K562 (cell line): ENCODE measurements at regions not wholly inside any gene's neighbourhood (a gene's known extent, or its start where the extent isn't known, plus 50 kb on each side); places are given as distances from the start of the nearest gene placed in this dataset.
A peak's percentile ranks its signal among the peaks of the same experiment; 100 is the strongest.

Experiments used
- ATAC-seq: fragments of 200-7000 bp; cut with Tn5 transposase; 3 replicates; pipeline ENCODE4 v1.9.1; 2020; ENCODE audit warnings: moderate library complexity
- BruUV-seq: library from RNA; stranded (reverse); fragments of 400-500 nt; replicated peaks from 2 replicates; lab custom pipeline; 2021; lab: Mats Ljungman, UMichigan
- CTCF ChIA-PET: fragments of 300-600 bp; formaldehyde crosslinking; extraction: SDS; loops from one replicate; lab custom pipeline; 2021; ENCODE audit warnings: low intra/inter-chr PET ratio; lab: Yijun Ruan, JAX
- POLR2A ChIA-PET: fragments of 300-600, 350-650 bp; sonication (Branson Sonifier 250); formaldehyde crosslinking; extraction: SDS; loops from one replicate; lab custom pipeline; 2021; ENCODE audit warnings: antibody characterized with exemption, inconsistent platforms; lab: Yijun Ruan, JAX
- DNase-seq, 4 experiments: peaks; one replicate each; pipeline versions ENCODE4 v3.0.0 to v3.0.0-alpha.2; 2011 to 2018; ENCODE audit warnings: low spot score in 3 of 4, mixed read lengths in 3 of 4; ENCODE audit errors: extremely low read depth in 1 of 4
- FAIRE-seq: peaks from 2 replicates; lab custom pipeline; 2011; peaks lifted over from hg19 to GRCh38; lab: Jason Lieb, UNC
- H2AFZ ChIP-seq: 2 replicates; pipeline ENCODE4 v1.6.0; 2011; ENCODE audit warnings: low read depth, low read length, control low read depth, inconsistent platforms
- H3K27ac ChIP-seq: fragments of 200-600 bp; 3 replicates; pipeline ENCODE4 v1.8.0; 2011; ENCODE audit warnings: low read depth, mild to moderate bottlenecking, control low read depth, inconsistent platforms, low read length, moderate library complexity, mixed read lengths; ENCODE audit errors: extremely low read depth
- H3K27me3 ChIP-seq, 2 experiments: fragments of 300-600 bp in 1 of 2; 2 replicates in 1 of 2; 3 replicates in 1 of 2; pipeline versions ENCODE4 v1.6.0 to v1.8.0; 2011; ENCODE audit warnings: inconsistent platforms in 2 of 2, low read length in 2 of 2, mild to moderate bottlenecking in 1 of 2, mixed read lengths in 1 of 2, moderate library complexity in 1 of 2; ENCODE audit not compliant: control insufficient read depth in 2 of 2, insufficient read depth in 2 of 2
- H3K36me3 ChIP-seq: fragments of 300-600 bp; 3 replicates; pipeline ENCODE4 v1.8.0; 2011; ENCODE audit warnings: mild to moderate bottlenecking, low read length, inconsistent platforms; ENCODE audit not compliant: control insufficient read depth, insufficient read depth
- H3K4me1 ChIP-seq, 2 experiments: fragments of 200-600 bp in 1 of 2; replicated peaks in 1 of 2; 2 replicates in 1 of 2; 3 replicates in 1 of 2; pipeline versions ENCODE4 v1.5.1 to v1.8.0; 2011; ENCODE audit warnings: inconsistent platforms in 2 of 2, low read length in 2 of 2, mild to moderate bottlenecking in 1 of 2, mixed read lengths in 1 of 2, moderate library complexity in 1 of 2; ENCODE audit not compliant: control insufficient read depth in 2 of 2, insufficient read depth in 2 of 2
- H3K4me2 ChIP-seq: 2 replicates; pipeline ENCODE4 v1.6.1; 2011; ENCODE audit warnings: low read length, control low read depth, inconsistent platforms, mixed read lengths; ENCODE audit not compliant: insufficient read depth
- H3K4me3 ChIP-seq: fragments of 200-600 bp; sonication (generic), shearing (Covaris generic); 2 replicates; pipeline ENCODE4 v1.5.1; 2016; ENCODE audit warnings: control low read depth, inconsistent platforms
- H3K79me2 ChIP-seq: fragments of 200-600 bp; 3 replicates; pipeline ENCODE4 v1.8.0; 2011; ENCODE audit warnings: low read length, inconsistent platforms; ENCODE audit not compliant: control insufficient read depth, insufficient read depth
- H3K9ac ChIP-seq, 2 experiments: 2 replicates each; pipeline versions ENCODE4 v1.6.0 to v1.6.1; 2011; ENCODE audit warnings: low read depth in 2 of 2, low read length in 2 of 2, control low read depth in 1 of 2, inconsistent platforms in 1 of 2, mild to moderate bottlenecking in 1 of 2, mixed read lengths in 1 of 2; ENCODE audit not compliant: insufficient read depth in 1 of 2
- H3K9me1 ChIP-seq: one replicate; pipeline ENCODE4 v1.6.0; 2011; ENCODE audit warnings: inconsistent platforms, mild to moderate bottlenecking, low read length, moderate library complexity; ENCODE audit not compliant: control insufficient read depth, insufficient read depth
- H3K9me3 ChIP-seq: replicated peaks from 2 replicates; pipeline ENCODE4 v1.5.1; 2011; ENCODE audit warnings: low read depth, low read length, inconsistent platforms; ENCODE audit not compliant: control insufficient read depth, insufficient read depth
- H4K20me1 ChIP-seq: replicated peaks from 2 replicates; pipeline ENCODE4 v1.6.1; 2011; ENCODE audit warnings: low read length, inconsistent platforms, mixed read lengths; ENCODE audit not compliant: control insufficient read depth, insufficient read depth
- ZKSCAN1 ChIP-seq: fragments of 150-350 bp; IDR thresholded peaks from 2 replicates; pipeline ENCODE4 v1.6.1; 2016; ENCODE audit warnings: low read depth, low read length
- ZSCAN29 ChIP-seq: fragments of 450-650 bp; IDR thresholded peaks from 2 replicates; pipeline ENCODE4 v1.6.1; 2017
- WGBS: fragments of 100-300 bp; shearing (Covaris generic); methylation state at CpG from one replicate; pipeline ENCODE4 v1.1.6; 2016; ENCODE audit warnings: low coverage, mixed read lengths; ENCODE audit not compliant: insufficient coverage; ENCODE audit errors: missing lambda C conversion rate; 5-methylcytosine and 5-hydroxymethylcytosine counted together
- in situ Hi-C: fragments of 300-500 bp; cut with MboI; formaldehyde crosslinking; loops from 4 replicates; pipeline ENCODE4 v1.15.0; 2018; ENCODE audit warnings: inconsistent platforms, mixed read lengths
- intact Hi-C: fragments of 100-400 bp; cut with micrococcal nuclease; formaldehyde crosslinking; loops from 2 replicates; pipeline ENCODE4 v1.14.2; 2022
- TF ChIP-seq, protein P1 (sequence below): fragments of 250-450 bp; sonication (Bioruptor Pico); IDR thresholded peaks from 2 replicates; pipeline ENCODE4 v1.9.0; 2021; ENCODE audit warnings: mild to moderate bottlenecking, inconsistent platforms
- TF ChIP-seq, protein P2 (sequence below): fragments of 450-650 bp; formaldehyde crosslinking; IDR thresholded peaks from 2 replicates; pipeline ENCODE4 v1.4.0; 2022; ENCODE audit warnings: missing genetic modification characterization
- TF ChIP-seq, protein P3 (sequence below): fragments of 200-400 bp; formaldehyde crosslinking; IDR thresholded peaks from 2 replicates; pipeline ENCODE4 v1.6.1; 2017; ENCODE audit warnings: mild to moderate bottlenecking, low read depth, low read length, moderate library complexity

DNA sequence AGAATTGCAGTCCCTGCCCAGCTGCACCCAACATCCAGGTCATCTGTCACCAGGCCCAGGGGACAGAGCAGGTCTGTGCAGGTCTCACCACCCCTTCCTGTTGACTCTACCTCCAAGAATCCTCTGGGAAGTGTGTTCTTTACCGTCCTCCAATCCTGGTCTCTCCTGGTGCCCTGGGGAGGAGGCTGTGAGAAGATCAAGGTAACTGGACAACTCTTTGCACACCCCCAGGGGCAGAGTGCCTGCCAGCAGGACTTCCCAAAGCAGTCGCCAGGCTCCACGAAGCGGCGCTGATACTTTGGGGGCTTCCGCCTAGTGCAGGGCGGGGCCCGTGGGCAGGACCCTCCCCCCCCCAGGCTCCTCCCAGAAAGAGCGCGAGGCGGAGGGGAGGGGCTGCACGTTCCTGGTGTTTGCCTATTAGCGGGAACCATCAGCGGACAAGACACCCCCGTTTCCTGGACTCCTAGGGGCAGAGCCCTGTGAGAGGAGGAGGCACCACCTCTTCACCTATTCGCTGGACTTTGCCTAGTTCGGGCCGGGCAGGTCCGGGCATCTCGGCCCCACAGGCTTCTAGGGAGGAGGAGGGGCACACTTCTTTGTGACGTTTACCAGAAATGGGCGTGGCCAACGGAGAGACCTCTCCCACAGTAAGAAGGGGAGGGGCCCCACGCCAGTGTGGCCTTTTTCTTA is 918.0 kb downstream of the AACS start (continued):
- TF ChIP-seq, protein P1, sequence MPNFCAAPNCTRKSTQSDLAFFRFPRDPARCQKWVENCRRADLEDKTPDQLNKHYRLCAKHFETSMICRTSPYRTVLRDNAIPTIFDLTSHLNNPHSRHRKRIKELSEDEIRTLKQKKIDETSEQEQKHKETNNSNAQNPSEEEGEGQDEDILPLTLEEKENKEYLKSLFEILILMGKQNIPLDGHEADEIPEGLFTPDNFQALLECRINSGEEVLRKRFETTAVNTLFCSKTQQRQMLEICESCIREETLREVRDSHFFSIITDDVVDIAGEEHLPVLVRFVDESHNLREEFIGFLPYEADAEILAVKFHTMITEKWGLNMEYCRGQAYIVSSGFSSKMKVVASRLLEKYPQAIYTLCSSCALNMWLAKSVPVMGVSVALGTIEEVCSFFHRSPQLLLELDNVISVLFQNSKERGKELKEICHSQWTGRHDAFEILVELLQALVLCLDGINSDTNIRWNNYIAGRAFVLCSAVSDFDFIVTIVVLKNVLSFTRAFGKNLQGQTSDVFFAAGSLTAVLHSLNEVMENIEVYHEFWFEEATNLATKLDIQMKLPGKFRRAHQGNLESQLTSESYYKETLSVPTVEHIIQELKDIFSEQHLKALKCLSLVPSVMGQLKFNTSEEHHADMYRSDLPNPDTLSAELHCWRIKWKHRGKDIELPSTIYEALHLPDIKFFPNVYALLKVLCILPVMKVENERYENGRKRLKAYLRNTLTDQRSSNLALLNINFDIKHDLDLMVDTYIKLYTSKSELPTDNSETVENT (CRISPR knock-in tag) = no peak
- TF ChIP-seq, protein P2, sequence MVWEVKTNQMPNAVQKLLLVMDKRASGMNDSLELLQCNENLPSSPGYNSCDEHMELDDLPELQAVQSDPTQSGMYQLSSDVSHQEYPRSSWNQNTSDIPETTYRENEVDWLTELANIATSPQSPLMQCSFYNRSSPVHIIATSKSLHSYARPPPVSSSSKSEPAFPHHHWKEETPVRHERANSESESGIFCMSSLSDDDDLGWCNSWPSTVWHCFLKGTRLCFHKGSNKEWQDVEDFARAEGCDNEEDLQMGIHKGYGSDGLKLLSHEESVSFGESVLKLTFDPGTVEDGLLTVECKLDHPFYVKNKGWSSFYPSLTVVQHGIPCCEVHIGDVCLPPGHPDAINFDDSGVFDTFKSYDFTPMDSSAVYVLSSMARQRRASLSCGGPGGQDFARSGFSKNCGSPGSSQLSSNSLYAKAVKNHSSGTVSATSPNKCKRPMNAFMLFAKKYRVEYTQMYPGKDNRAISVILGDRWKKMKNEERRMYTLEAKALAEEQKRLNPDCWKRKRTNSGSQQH (CRISPR knock-in tag) = no peak

- FAIRE-seq = no peak
- no TSS peak for BruUV-seq
- 3% methylated on average over 10 of the region's 14 CpGs for WGBS
Observed at GRCh38 chr12:125983784-125984500, 918.7 kb downstream of the AACS start.

More at GRCh38 chr12:125983784-125984500, 918.7 kb downstream of the AACS start:
- Histone ChIP-seq H3K27me3 (no peaks in the 10 kb centered on the region), H3K9me1 (no peaks in the 10 kb centered on the region), H3K4me1 (no peaks in the 10 kb centered on the region), H3K4me3 (no peak overlapping the region), H3K27ac (no peak overlapping the region), H4K20me1 (no peaks in the 10 kb centered on the region), H3K79me2 (no peaks in the 10 kb centered on the region), H2AFZ (no peak overlapping the region), H3K9ac (no peak overlapping the region), H3K4me2 (no peak overlapping the region), H3K36me3 (no peaks in the 10 kb centered on the region)
- DNase-seq (no peak), ATAC-seq (peak; percentile 31; the same call in 2 of the 3 replicates)
- in situ Hi-C loops = no loop called here
- POLR2A ChIA-PET = no interaction called here
- TF ChIP-seq, protein P3, sequence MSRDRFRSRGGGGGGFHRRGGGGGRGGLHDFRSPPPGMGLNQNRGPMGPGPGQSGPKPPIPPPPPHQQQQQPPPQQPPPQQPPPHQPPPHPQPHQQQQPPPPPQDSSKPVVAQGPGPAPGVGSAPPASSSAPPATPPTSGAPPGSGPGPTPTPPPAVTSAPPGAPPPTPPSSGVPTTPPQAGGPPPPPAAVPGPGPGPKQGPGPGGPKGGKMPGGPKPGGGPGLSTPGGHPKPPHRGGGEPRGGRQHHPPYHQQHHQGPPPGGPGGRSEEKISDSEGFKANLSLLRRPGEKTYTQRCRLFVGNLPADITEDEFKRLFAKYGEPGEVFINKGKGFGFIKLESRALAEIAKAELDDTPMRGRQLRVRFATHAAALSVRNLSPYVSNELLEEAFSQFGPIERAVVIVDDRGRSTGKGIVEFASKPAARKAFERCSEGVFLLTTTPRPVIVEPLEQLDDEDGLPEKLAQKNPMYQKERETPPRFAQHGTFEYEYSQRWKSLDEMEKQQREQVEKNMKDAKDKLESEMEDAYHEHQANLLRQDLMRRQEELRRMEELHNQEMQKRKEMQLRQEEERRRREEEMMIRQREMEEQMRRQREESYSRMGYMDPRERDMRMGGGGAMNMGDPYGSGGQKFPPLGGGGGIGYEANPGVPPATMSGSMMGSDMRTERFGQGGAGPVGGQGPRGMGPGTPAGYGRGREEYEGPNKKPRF = no peak
- no peak for TF ChIP-seq ZSCAN29
- no peak for TF ChIP-seq ZKSCAN1
- TF ChIP-seq, all 486 proteins: peak for 0
- H3K9me3 ChIP-seq = no peaks in the 10 kb centered on the region
- CTCF ChIA-PET = no interaction called here
- intact Hi-C loops = no loop called here
